ENCODE measurements at regions not wholly inside any gene's neighbourhood (a gene's known extent, or its start where the extent isn't known, plus 50 kb on each side); places are given as distances from the start of the nearest gene placed in this dataset.
"Not testable (repeated sequence)": the region's sequence is repeated elsewhere in the genome, so short reads cannot be mapped to it uniquely, and the experiment has no call there.

GRCh38 chr15:69602921-69603320, 150.3 kb downstream of the RPLP1 start:
- no peak for DNase-seq

- no peak for DNase-seq
These were observed 150.9 kb downstream of the RPLP1 start for GRCh38 chr15:69603369-69604071.

- no peak for DNase-seq
These were observed 151.4 kb downstream of the RPLP1 start for GRCh38 chr15:69604072-69604411.

GRCh38 chr15:69606144-69606543, 153.5 kb downstream of the RPLP1 start:
- DNase-seq = no peak

- DNase-seq = no peak
These were observed 154.4 kb downstream of the RPLP1 start for GRCh38 chr15:69606921-69607500.

GRCh38 chr15:69608661-69609060, 156.0 kb downstream of the RPLP1 start:
- no peak for DNase-seq

- DNase-seq = no peak
These were observed 156.6 kb downstream of the RPLP1 start for GRCh38 chr15:69609176-69609575.

- DNase-seq = no peak
These were observed 157.2 kb downstream of the RPLP1 start for GRCh38 chr15:69609776-69610175.

GRCh38 chr15:69610277-69610676, 157.7 kb downstream of the RPLP1 start:
- no peak for DNase-seq

- DNase-seq = no peak
These were observed 158.2 kb downstream of the RPLP1 start for GRCh38 chr15:69610858-69611257.

GRCh38 chr15:69612112-69612511, 159.5 kb downstream of the RPLP1 start:
- DNase-seq = no peak

- no peak for DNase-seq
These were observed 160.6 kb downstream of the RPLP1 start for GRCh38 chr15:69613182-69613581.

- no peak for DNase-seq
These were observed 161.4 kb downstream of the RPLP1 start for GRCh38 chr15:69613988-69614387.

- DNase-seq = no peak
These were observed 163.1 kb downstream of the RPLP1 start for GRCh38 chr15:69615736-69616135.

GRCh38 chr15:69616558-69616957, 163.9 kb downstream of the RPLP1 start:
- DNase-seq = no peak

GRCh38 chr15:69617144-69617543, 164.5 kb downstream of the RPLP1 start:
- DNase-seq = not testable (repeated sequence)

GRCh38 chr15:69623392-69624154, 171.0 kb downstream of the RPLP1 start:
- no peak for DNase-seq

GRCh38 chr15:69624155-69624520, 171.5 kb downstream of the RPLP1 start:
- DNase-seq = no peak

- no peak for DNase-seq
These were observed 172.2 kb downstream of the RPLP1 start for GRCh38 chr15:69624816-69625215.

- no peak for DNase-seq
These were observed 172.7 kb downstream of the RPLP1 start for GRCh38 chr15:69625328-69625727.

- DNase-seq = no peak
These were observed 173.8 kb downstream of the RPLP1 start for GRCh38 chr15:69626095-69627066.

GRCh38 chr15:69627548-69628158, 175.0 kb downstream of the RPLP1 start:
- DNase-seq = no peak
